OCI-LY3 (cell line): ENCODE measurements at regions not wholly inside any gene's neighbourhood (a gene's known extent, or its start where the extent isn't known, plus 50 kb on each side); places are given as distances from the start of the nearest gene placed in this dataset.

Source experiments
- H2AFZ ChIP-seq: fragments of 200-600, 300-600 bp; shearing (Covaris generic); 2 replicates; pipeline ENCODE4 v1.6.0; 2014; ENCODE audit warnings: antibody characterized with exemption, low read depth, low read length
- H3K27ac ChIP-seq: fragments of 200-600, 300-600 bp; sonication (generic); 2 replicates; pipeline ENCODE4 v1.5.1; 2014; ENCODE audit warnings: mild to moderate bottlenecking, low read length, moderate library complexity, mixed read lengths
- H3K27me3 ChIP-seq: fragments of 200-600, 300-600 bp; sonication (generic); 2 replicates; pipeline ENCODE4 v1.6.1; 2014; ENCODE audit warnings: low read depth, low read length, mixed read lengths
- H3K36me3 ChIP-seq: fragments of 200-600, 300-600 bp; sonication (generic); replicated peaks from 2 replicates; pipeline ENCODE3; 2014; ENCODE audit warnings: low read depth, low read length, mixed read lengths
- H3K4me1 ChIP-seq: fragments of 300-600, 200-600 bp; sonication (generic); 2 replicates; pipeline ENCODE4 v1.6.1; 2014; ENCODE audit warnings: low read length, mixed read lengths
- H3K4me2 ChIP-seq: fragments of 200-600, 300-600 bp; sonication (generic); 2 replicates; pipeline ENCODE4 v1.6.1; 2014; ENCODE audit warnings: low read length, mixed read lengths
- H3K4me3 ChIP-seq: fragments of 300-600, 200-600 bp; sonication (generic); 2 replicates; pipeline ENCODE4 v1.5.1; 2014; ENCODE audit warnings: antibody characterized with exemption, mild to moderate bottlenecking, low read length, moderate library complexity
- H3K79me2 ChIP-seq: fragments of 300-600, 200-600 bp; shearing (Covaris generic); 2 replicates; pipeline ENCODE4 v1.6.1; 2014; ENCODE audit warnings: mild to moderate bottlenecking, low read length, mixed read lengths
- H3K9ac ChIP-seq: fragments of 300-600, 200-600 bp; shearing (Covaris generic); 2 replicates; pipeline ENCODE4 v1.6.0; 2014; ENCODE audit warnings: mild to moderate bottlenecking, low read length, moderate library complexity
- H3K9me3 ChIP-seq: fragments of 200-600, 300-600 bp; shearing (Covaris generic); 2 replicates; pipeline ENCODE4 v1.6.1; 2014; ENCODE audit warnings: low read length, mixed read lengths; ENCODE audit not compliant: insufficient read depth
- H4K20me1 ChIP-seq: fragments of 200-600, 300-600 bp; sonication (generic); 2 replicates; pipeline ENCODE4 v1.6.1; 2016; ENCODE audit warnings: low read length, mixed read lengths; ENCODE audit not compliant: insufficient read depth
- CTCF ChIP-seq: fragments of 200-600, 300-600 bp; sonication (generic); IDR thresholded peaks from 2 replicates; pipeline ENCODE4 v1.5.1; 2014; ENCODE audit warnings: antibody characterized with exemption, low read length, low read depth
- EZH2phosphoT487 ChIP-seq: fragments of 200-600 bp; shearing (Covaris generic); IDR thresholded peaks from 2 replicates; pipeline ENCODE4 v1.6.1; 2018; ENCODE audit warnings: antibody characterized with exemption, mixed run types, low read depth

GRCh38 chr10:61151059-61151458 is 207.1 kb upstream of the RHOBTB1 start:
- Histone ChIP-seq H3K4me2 (no peak overlapping the region), H3K27ac (no peak overlapping the region), H3K4me1 (peaks cover 3% of the 10 kb centered on the region; the same call in 1 of the 2 replicates), H4K20me1 (no peaks in the 10 kb centered on the region), H3K27me3 (no peaks in the 10 kb centered on the region), H3K4me3 (no peak overlapping the region), H3K9ac (no peak overlapping the region), H2AFZ (no peak overlapping the region), H3K36me3 (no peaks in the 10 kb centered on the region), H3K9me3 (no peaks in the 10 kb centered on the region), H3K79me2 (no peaks in the 10 kb centered on the region)
- TF ChIP-seq EZH2phosphoT487, result no peak
- no peak for TF ChIP-seq CTCF

GRCh38 chr10:61148451-61148850 is 204.5 kb upstream of the RHOBTB1 start:
- Histone ChIP-seq H2AFZ (no peak overlapping the region), H3K4me2 (no peak overlapping the region), H3K27ac (no peak overlapping the region), H3K9ac (no peak overlapping the region), H3K9me3 (no peaks in the 10 kb centered on the region), H3K4me3 (no peak overlapping the region), H3K36me3 (no peaks in the 10 kb centered on the region), H3K79me2 (no peaks in the 10 kb centered on the region), H3K27me3 (no peaks in the 10 kb centered on the region), H3K4me1 (no peaks in the 10 kb centered on the region), H4K20me1 (no peaks in the 10 kb centered on the region)
- no peak for TF ChIP-seq CTCF
- TF ChIP-seq EZH2phosphoT487, result no peak

GRCh38 chr10:61142987-61143386 is 199.0 kb upstream of the RHOBTB1 start:
- H3K4me3 ChIP-seq, result no peak overlapping the region
- H3K9ac ChIP-seq, result no peak overlapping the region
- no peaks in the 10 kb centered on the region for H3K36me3 ChIP-seq
- H3K79me2 ChIP-seq, result no peaks in the 10 kb centered on the region
- TF ChIP-seq EZH2phosphoT487, result no peak
- no peak for TF ChIP-seq CTCF
- no peak overlapping the region for H2AFZ ChIP-seq
- H3K27me3 ChIP-seq, result no peaks in the 10 kb centered on the region
- no peaks in the 10 kb centered on the region for H3K9me3 ChIP-seq
- peaks cover 3% of the 10 kb centered on the region; the same call in 1 of the 2 replicates for H3K4me1 ChIP-seq
- no peak overlapping the region for H3K27ac ChIP-seq
- no peak overlapping the region for H3K4me2 ChIP-seq
- H4K20me1 ChIP-seq, result no peaks in the 10 kb centered on the region

- peak overlapping the region; percentile 74 for H3K4me3 ChIP-seq
- no peaks in the 10 kb centered on the region for H4K20me1 ChIP-seq
- no peak overlapping the region for H3K27ac ChIP-seq
- no peaks in the 10 kb centered on the region for H3K9me3 ChIP-seq
- peaks cover 22% of the 10 kb centered on the region for H3K4me1 ChIP-seq
- peak overlapping the region; percentile 80 for H2AFZ ChIP-seq
- no peaks in the 10 kb centered on the region for H3K36me3 ChIP-seq
- H3K79me2 ChIP-seq, result no peaks in the 10 kb centered on the region
- H3K4me2 ChIP-seq, result peak overlapping the region; percentile 93
- no peaks in the 10 kb centered on the region for H3K27me3 ChIP-seq
- H3K9ac ChIP-seq, result 0 out of 2 replicates have a peak overlapping the region, but pooled peaks have one; percentile 34
- TF ChIP-seq EZH2phosphoT487, result no peak
- TF ChIP-seq CTCF, result peak; percentile 66
Observed at GRCh38 chr10:61140765-61141392, 196.9 kb upstream of the RHOBTB1 start.
